OCI-M1 (cell line): ENCODE measurements at regions not wholly inside any gene's neighbourhood (a gene's known extent, or its start where the extent isn't known, plus 50 kb on each side); places are given as distances from the start of the nearest gene placed in this dataset.
A peak's percentile ranks its signal among the peaks of the same experiment; 100 is the strongest.

Experiments used
- DNase-seq: peaks from one replicate; lab custom pipeline; 2025; lab: John Stamatoyannopoulos, UW

DNA sequence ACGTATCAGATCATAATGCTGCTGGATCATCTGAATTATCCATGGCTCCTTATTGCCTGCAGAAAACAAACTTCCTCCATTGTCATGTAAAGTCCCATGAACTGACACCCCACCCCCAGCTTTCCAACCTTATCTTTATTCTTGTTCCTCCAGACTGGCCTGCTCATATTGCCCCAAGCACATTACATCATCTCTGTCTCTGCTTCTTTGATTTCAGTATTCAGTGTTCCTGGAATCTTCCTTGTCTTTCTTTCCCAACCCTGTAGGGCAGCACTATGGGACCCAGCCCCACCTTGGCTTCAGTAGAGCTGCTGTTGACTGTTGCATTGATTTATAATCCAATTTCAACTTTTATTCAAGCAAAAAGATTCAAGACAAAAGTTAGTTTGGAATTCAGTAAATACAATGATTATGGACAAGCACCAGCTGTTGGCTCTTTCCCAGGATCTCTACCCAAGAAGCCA is 187.5 kb upstream of the ECI2 start:
- DNase-seq: peak; percentile 95

DNA sequence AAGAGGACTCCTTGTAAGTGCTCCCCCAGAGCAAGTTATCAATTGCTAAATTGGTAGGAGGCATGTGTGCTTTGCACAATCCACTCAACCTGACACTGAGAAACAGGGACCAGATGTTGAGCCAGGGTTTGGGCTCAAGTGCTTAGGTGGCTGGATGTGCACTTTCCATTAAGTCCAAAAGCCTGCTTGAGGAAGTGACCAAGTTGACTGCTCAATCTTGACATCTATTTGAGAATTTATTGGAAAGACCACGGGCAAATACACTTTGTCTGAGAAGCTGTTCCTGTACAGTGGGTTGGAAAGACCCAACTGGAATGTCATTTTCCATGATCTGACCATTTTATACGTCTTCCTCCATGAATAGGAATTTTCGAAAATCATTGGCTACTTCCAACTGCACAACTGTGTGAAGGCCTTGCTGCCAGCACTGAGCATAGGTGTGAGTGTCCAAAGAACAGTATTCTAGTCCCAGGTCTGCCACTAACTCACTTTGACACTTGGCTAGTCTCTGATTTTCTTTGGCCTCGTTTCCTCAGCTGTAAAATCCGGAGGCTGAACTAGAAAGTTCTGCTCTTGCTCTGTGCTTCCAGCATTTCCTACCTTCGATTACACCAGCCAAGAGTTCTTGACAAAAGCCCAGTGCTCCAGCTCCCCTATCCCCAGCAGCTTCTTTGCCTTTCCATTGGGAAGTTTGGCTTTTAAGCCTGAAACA is 186.9 kb upstream of the ECI2 start:
- peak; percentile 48 for DNase-seq

DNA sequence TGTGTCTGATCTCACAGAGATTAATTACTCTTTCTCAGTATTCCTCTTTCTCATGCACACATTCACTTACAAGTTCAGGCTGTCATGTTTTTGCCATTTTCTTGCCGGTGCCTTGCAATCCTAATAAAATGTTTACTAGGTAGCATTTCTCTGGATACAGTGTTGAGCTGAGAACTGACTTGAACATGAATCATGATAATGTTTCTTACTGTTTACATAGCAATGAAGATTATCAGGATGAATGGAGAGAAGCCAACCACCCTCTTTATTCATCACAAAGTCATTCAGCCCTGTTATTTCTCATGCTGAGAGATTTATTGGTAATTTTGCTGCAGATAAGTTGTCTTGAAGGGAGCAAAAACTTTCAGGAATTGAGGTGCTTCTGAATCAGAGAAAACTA is 185.5 kb upstream of the ECI2 start:
- DNase-seq: no peak

DNA sequence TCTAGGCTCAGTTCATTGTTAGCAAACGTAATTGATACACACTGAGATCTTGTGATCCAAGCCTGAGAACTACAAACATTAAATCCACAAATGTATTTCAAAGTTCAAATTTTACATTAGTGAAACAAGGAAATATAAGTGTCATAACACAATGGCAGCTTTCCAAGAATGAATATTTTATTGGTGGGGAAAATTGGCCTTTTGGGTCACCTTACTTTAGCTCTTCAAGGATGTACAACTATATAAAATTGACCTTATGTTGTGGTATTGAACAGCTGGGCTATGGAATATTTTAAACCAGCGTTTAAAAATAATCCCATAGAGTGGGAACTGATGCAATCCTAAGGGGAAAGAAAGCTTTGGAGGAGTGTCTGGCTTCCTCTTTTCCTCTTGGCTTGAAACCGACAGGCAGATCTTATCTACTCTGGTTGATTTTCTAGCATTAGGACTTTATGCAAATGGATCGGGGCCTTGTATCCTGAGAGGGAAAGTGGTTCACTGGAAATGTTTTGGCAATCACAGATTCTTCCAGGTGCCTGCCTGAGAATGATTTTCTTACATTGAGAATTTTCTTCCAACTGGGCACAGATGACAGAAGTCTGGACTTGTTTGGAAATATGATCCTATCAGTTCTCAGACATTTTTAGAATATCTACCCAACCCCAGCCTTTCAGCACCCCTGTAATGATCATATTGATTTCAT is 184.8 kb upstream of the ECI2 start:
- peak; percentile 82 for DNase-seq

DNA sequence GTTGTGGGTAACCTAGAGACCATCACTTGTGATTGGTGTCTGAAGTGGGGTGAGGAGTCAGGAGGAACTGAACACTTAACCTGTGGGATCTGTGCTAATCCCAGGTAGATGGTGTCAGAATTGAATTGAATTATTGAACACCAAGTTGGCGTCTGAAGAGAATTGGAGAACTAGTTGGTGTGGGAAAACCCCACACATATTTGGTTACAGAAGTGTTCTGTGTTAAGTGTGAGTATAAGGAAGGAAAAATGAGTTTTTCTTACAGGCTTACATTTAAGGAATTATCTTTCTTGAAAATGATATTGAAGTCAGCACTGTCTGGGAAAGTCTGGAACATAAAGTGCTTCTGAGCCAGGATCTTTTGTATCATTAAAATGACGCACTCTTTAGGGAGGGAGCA is 182.9 kb upstream of the ECI2 start:
- no peak for DNase-seq

DNA sequence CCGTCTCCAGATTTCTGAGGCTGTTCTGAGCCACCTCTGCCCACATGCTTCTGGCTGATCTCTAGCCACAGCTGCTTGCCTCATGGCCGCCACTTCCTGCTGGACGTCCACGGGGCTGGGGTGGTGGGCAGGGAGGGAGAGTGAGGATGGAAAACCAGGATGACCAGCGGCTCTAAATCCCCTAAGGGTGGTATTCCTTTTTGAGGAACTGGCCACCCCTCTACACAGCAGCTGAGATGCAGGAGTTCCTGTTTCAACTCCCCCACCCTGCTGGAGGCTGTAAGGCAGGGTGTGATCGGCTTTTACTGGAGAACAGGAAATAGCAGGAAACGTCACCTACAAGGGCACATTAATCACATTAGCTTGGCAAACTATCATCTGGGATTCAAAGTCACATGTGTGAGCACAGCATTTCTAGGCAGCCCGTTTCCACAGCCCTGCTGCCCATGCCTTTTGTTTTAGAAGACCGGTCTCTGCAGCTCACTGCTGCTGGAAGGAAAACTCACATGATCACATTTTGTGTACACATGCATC is 181.6 kb upstream of the ECI2 start:
- DNase-seq: peak; percentile 74

DNA sequence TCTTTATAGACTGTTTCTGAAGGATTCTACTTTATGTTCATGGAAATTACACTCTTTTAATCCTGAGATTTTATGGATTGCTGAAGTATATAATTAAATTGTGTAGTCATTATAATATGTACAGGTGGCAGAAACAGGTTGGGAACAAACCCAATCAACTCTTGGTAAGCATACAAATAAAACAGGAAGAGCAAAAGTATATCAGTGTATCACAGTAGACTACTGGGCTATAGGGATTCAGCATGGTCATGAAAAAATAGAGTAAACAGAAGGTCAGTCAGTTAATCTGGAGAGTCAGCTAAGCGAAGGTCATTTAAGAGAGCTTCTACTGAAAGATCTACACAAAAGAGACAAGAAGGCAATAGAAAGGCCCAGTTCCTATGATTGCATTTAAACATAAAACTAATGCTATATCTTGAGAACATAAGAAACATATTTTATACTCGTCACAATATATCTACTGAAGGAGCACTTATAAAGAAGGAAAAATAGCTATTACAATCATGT is 178.9 kb upstream of the ECI2 start:
- no peak for DNase-seq

DNA sequence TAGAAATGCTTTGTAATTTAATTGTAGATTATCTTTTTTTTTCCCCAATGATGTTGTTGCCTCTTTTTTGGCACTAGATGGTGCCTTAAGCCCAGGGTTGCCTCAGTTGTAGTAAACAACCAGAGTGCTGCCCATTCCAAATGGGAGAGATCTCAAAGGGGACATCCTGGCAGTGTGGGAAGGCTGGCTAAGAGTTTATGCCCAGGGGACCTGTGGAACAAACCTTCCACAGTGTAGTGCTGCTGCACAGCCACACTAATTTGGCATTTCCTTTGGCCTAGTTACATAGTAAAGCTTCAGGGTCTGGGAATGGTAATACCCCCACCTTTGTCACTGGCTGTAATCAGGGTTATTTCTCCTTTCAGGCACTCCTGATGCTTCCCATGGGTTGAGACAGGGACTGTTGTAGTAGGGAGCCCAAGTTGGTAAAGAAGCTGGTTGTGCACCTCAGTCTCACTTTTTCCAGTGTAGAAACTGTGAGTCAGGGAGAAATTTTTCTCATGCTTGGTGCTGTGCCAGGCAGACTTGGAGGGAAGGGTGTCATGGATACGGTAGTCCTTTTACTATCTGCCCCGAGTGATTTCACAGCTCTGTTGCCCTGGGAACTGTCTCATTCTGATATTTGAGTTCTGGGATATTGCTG is 177.8 kb upstream of the ECI2 start:
- DNase-seq: peak; percentile 59

DNA sequence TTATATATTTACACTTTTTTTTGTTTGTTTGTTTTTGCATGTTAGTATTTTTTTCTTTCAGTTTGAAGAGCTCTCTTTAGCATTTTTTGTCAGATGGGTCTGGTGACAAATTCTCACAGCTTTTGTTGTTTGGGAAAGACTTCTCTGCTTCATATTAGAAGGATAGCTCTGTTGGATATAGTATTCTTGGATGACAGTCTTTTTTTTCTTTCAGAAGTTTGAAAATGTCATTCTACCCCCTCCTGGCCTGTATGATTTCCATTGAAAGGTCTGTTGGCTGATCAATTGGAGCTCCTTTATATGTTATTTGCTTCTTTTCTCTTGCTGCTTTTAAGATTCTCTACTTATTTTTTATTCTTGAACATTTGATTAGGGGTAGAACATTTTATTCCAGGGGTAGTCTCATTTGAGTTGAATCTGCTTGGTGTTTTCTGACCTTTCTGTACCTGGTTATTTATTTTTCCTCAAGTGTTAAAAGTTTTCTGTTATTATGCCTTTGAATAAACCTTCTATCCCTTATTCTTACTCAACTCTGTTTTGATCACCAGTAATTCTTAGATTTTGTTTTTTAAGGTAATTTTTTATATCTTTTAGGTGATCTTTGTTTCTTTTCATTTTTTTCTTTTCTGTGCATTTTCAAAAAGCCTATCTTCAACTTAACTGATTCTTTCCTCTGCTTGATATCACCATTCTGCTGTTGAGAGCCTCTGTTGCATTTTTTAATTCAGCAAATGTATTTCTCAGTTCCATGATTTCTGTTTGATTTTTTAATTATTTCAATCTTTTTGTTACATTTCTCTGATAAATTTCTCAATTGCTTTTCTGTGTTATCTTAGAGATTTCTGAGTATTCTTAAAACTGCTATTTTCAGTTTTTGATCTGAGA is 176.8 kb upstream of the ECI2 start:
- no peak for DNase-seq

DNA sequence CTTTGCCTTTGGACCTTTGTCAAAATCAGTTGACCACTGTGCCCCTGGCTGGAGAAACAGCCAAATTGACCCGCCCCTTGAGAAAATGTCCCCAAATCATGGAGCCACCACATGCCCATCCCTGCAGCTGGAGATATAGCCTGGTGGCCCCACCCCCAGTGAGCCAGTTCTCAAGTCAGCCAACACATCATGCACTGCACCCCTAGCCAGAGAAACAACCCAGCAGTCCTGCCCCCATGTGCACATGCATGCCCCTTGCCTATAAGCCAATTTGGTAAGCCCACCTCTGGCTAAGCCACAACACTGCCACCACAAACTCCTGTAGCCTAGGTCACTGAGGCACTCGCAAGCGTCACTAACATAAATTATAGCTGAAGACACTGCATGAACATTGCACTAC is 174.2 kb upstream of the ECI2 start:
- no peak for DNase-seq

DNA sequence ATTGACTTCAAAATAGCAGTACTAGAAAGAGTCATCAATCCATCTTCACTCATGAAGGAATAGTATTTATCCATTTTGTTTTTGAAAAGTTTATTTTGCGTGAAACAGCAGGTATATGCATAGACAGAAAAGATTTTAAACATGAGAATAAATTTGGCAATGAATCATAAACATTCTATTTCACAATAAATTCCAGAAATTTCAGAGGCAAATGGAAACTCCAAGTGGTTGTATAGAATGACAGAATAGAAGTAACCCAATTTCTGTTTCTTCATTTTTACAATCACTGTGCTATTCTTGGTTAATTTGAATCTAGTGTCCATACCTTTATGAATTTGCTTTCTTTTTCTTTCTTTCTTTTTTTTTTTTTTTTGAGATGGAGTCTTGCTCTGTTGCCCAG is 173.0 kb upstream of the ECI2 start:
- no peak for DNase-seq

DNA sequence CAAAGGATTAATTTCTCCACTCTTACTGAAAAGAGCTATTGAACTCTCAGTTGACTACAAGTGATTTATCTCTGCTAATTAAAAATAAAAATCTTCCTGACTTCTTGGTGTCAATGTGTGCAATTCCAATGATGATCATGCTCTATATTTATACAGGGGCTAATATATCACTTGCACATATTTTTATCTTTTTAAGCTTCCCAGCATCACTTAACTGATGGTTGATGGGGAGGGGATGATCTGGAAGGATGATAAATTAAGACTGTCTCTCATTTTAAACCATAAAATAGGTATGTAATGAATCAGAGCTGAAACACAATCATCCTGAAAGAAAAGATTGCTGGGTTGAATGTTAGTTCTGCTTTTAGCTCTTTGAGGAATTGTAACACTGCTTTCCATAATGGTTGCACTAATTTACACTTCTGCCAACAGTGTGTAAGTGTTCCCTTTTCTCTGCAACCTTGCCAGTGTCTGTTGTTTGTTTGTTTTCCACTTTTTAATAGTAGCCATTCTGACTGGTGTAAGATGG is 169.6 kb upstream of the ECI2 start:
- no peak for DNase-seq

DNA sequence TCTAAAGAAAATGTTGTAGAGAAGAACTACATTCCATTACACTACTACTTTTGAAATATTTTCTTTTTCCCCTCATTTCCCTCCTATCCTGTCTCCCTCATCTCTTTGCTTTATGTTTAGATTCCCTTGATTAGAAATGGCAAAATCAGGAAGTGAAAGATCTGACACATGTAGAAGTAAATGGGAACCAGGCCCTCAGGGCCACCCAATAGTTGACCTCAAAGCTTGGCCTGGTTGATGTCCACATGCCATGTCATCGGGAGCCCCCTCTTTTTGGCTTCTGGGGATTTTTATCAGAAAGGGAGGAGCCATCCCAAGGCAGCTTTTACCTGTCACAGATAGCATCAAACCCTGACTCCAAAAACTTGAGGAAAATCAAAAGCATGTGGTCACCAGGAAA is 168.3 kb upstream of the ECI2 start:
- DNase-seq: no peak

DNA sequence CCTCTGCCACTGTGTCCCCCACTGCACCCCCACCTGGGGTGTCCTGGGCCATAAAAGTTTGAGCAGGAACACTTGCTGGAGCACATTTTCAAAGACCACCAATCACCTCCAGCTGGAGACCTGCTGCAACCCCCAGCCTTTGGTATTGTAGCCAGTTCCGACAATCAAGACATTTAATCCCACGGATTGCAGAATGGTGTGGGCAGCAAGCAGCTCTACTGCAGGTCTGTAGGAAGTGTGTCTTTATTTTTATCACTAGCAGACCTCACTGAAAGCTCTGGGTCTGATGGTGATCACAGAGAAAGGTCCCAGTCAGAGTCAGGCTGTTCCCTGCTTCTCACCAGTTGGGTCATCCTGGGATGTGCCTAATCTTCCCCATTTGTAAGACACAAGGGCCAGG is 167.1 kb upstream of the ECI2 start:
- DNase-seq: no peak

DNA sequence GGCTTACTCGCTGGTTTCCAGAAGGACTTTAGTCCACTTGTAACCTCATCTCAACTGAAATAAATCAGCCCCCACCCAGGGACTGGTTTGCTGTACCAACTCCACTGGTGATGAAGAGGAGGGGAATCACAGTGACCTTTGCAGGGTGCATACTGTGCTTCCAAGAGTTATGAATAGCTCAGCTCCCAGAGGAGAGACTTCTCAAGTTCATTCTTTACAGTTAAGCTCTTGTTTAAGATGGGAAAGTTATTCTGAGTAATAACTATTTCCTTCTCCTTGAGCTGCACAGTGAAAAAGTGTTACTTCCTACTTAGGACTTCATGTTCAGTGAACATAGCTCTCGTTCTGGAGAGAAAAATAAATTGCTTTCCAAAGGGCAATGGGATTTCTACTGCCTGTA is 166.5 kb upstream of the ECI2 start:
- DNase-seq: no peak

DNA sequence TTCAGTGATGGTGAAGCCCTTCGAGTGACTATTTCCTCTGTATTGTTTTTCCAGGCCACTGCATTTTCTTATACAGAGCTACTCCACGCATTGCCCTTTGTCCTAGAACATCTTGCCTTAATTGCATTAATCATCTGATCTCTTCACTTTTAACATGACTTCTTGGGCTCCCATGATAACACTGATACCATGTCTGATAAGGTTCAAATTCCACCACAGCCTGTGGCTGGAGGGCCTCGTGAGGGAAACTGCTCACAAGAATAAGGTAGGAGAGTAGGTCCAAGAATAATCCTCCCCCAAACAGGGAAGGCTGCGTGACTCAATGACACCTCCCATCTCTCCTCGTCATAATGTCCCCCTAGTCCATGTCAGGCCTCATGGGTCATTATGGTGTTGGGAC is 165.5 kb upstream of the ECI2 start:
- DNase-seq: no peak

DNA sequence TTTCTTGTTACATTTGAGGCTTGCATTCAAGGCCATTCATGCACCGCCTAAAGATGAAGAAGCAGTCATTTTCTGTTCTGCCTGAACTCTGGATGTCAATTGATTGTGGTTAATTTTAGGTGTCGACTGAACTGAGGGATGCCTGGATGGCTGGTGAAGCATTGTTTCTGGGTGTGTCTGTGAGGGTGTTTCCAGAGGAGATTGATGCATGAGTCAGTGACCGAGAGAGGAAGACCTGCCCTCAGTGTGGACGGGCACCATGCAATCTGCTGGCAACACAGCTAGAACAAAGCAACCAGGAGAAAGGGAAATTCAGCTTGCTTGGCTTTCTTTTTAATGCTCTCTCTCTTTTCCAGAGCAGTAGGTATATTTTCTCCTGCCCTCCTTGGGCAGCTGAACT is 164.1 kb upstream of the ECI2 start:
- DNase-seq: no peak

DNA sequence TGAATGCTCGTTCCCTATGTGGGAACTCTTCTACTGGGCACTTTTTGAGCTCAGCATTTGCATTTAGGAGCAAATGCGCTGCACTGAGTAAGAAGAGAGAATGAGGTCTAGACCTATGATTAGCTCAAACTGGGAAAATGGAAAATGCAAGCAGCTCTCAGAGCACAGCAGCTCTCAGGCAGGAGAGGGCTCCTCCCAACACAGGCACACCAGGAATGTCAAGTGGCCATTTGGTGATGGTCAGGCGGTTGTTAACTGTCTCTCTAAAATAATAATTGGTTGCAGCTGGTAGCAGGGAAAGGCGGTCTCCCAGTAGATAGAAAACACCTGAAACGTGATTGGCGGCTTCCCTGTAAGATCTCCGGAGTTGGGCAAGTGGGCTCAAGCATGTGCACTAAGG is 162.0 kb upstream of the ECI2 start:
- no peak for DNase-seq

DNA sequence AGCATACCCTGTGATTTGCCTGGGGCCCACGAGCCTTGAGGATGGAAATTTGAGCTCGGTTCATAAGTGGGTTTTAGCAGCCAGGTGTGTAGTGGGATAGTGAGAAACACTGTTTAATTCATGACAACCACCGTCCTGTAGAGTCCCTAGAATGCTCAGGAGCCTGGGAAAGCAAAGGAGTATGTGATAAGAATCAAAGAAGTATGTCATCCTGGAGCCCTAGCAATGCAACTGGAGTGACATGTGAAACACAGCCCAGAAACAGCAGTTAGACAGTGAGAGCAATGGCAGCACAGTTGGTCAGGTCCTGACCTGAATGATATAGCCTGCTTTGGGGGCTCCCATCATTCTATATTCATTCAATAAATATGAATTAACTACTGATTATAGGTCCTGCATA is 161.2 kb upstream of the ECI2 start:
- no peak for DNase-seq

DNA sequence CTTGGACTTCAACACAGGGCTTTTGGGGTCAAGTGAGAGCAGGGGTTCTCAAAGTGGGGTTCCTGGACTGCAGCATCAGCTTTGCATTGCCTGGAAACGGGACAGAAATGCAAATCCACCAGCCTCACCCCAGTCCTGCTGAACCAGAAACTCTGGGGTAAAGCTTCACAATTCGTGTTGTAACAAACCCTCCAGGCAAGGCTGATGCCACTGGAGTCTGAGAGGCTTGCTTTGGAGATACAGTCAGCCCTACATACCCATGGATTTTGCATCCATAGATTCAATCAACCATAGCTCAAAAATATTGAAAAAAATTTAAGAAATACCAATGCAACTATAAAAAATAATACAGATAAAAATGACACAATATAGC is 160.4 kb upstream of the ECI2 start:
- DNase-seq: no peak

DNA sequence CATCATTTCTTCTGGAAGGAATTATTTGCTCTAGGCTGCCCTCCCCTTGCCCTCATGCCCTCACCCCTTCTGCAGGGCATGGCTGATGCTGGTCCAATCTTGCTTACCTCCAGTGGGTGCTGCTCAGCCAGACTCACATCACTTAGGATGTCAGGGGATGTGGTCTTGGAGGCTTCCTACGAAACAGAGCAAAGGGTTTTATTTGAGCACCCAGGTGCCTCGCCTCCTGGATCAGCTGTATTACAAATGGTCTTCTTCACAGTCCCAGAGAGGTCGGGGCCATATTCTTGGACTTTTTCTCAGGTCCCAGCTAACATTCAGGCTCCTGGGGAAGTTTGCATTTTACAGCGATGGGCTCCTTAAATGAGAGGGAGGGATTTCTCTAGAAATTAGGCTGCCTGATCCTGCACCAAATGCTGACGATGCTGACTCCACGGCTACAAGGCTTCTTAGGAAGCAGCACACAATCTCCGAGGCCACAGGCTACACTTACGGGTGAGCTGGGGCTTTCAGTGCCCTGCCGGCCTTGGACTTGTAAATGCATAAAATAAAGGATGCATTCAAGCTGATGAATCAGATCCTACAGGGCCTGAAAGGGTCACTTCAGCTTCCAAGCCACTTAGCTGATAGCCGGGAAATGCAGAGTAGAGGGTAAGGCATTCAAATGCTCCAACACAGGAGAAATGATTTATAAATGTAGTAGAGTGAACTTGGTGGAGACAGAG is 159.8 kb upstream of the ECI2 start:
- DNase-seq: no peak
